ENCODE measurements at regions not wholly inside any gene's neighbourhood (a gene's known extent, or its start where the extent isn't known, plus 50 kb on each side); places are given as distances from the start of the nearest gene placed in this dataset.

DNA sequence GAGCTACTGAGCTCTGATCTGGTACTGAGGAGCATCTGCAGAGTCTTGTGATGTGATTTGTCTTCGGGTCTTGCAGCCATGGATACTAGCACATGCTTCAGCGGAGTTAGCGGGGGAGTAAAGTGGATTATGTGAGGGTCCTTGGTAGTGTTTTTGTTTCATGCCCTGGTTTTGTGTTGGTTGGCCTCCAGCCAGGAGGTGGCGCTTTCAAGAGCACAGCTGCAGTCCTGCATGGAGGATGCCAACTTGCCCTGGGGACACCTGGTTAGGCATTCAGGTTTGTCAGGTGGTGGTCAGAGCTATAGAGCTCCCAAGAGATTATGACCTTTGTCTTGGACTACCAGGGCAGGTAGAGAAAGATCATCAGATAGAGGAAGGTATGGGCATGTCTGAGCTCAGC is 185.8 kb upstream of the CDH6 start:
- Histone ChIP-seq H2AFZ (ENCODE audit: low read depth) (no peak overlapping the region), H4K20me1 (ENCODE audit: insufficient read depth) (no peaks in the 10 kb centered on the region)
- TF ChIP-seq, protein P1, sequence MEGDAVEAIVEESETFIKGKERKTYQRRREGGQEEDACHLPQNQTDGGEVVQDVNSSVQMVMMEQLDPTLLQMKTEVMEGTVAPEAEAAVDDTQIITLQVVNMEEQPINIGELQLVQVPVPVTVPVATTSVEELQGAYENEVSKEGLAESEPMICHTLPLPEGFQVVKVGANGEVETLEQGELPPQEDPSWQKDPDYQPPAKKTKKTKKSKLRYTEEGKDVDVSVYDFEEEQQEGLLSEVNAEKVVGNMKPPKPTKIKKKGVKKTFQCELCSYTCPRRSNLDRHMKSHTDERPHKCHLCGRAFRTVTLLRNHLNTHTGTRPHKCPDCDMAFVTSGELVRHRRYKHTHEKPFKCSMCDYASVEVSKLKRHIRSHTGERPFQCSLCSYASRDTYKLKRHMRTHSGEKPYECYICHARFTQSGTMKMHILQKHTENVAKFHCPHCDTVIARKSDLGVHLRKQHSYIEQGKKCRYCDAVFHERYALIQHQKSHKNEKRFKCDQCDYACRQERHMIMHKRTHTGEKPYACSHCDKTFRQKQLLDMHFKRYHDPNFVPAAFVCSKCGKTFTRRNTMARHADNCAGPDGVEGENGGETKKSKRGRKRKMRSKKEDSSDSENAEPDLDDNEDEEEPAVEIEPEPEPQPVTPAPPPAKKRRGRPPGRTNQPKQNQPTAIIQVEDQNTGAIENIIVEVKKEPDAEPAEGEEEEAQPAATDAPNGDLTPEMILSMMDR (conservative IDR thresholded peaks at IDR 0.05; ENCODE audit: low read depth, low read length) = no peak

DNA sequence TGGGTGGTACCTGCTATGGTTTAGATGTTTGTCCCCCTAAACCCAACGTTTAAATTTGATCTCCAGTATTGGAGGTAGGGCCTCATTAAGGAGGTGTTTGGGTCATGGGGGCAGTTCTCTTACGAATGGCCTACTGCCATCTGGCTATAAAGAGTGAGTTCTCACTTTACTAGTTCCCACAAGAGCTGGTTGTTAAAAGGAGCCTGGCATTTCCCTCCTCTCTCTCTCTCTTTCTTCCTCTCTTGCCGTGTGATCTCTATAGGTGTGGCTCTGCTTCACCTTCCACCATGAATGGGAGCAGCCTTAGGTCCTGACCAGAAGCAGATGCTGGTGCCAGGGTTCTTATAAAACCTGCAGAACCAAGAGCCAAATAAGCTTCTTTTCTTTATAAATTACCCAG is 193.2 kb upstream of the CDH6 start:
- Histone ChIP-seq H3K79me2 (ENCODE audit: insufficient read depth, low read depth) (no peaks in the 10 kb centered on the region), H3K36me3 (ENCODE audit: insufficient read depth) (no peaks in the 10 kb centered on the region), H3K4me2 (no peak overlapping the region), H3K4me1 (ENCODE audit: low read depth, poor library complexity, severe bottlenecking) (no peaks in the 10 kb centered on the region), H3K27me3 (ENCODE audit: insufficient read depth, low read depth) (no peaks in the 10 kb centered on the region), H3K4me3 (IDR thresholded peaks at IDR 0.05; ENCODE audit: insufficient read depth, low read depth, low read length) (no peak overlapping the region), H4K20me1 (ENCODE audit: insufficient read depth) (no peaks in the 10 kb centered on the region), H2AFZ (ENCODE audit: low read depth) (no peak overlapping the region), H3K9ac (no peak overlapping the region), H3K27ac (no peak overlapping the region)
- TF ChIP-seq, protein P1 (conservative IDR thresholded peaks at IDR 0.05; ENCODE audit: low read depth, low read length) = no peak

More for the DNA sequence above, 185.8 kb upstream of the CDH6 start:
- H3K36me3 ChIP-seq (ENCODE audit: insufficient read depth) = no peaks in the 10 kb centered on the region
- H3K79me2 ChIP-seq (ENCODE audit: insufficient read depth, low read depth) = no peaks in the 10 kb centered on the region
- no peaks in the 10 kb centered on the region for H3K4me1 ChIP-seq (ENCODE audit: low read depth, poor library complexity, severe bottlenecking)
- no peaks in the 10 kb centered on the region for H3K27me3 ChIP-seq (ENCODE audit: insufficient read depth, low read depth)
- no peak overlapping the region for H3K9ac ChIP-seq
- no peak overlapping the region for H3K4me2 ChIP-seq
- H3K27ac ChIP-seq = no peak overlapping the region
- no peak overlapping the region for H3K4me3 ChIP-seq (IDR thresholded peaks at IDR 0.05; ENCODE audit: insufficient read depth, low read depth, low read length)

DNA sequence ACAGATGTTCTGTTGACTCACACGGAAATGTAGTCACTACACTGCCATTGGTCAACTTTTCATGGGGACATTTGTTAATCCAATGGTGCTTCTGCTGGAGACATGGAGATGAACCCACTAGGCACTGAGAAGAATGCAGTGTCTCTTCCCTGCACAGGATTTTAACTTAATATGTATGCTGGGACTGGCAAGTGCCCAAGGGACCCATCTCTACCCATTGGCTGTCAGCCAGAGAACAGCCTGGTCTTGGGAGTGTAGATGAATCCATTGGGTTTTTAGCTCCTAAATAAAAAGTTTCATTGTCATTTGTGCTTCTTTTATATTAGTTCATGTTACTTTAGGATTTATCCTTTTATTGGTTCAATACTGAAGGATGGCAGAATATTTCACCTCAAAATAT is 195.8 kb upstream of the CDH6 start:
- no peak overlapping the region for H2AFZ ChIP-seq (ENCODE audit: low read depth)
- H3K36me3 ChIP-seq (ENCODE audit: insufficient read depth) = no peaks in the 10 kb centered on the region
- no peak overlapping the region for H3K4me2 ChIP-seq
- H3K4me1 ChIP-seq (ENCODE audit: low read depth, poor library complexity, severe bottlenecking) = no peaks in the 10 kb centered on the region
- H4K20me1 ChIP-seq (ENCODE audit: insufficient read depth) = no peaks in the 10 kb centered on the region
- H3K79me2 ChIP-seq (ENCODE audit: insufficient read depth, low read depth) = no peaks in the 10 kb centered on the region
- TF ChIP-seq, protein P1 (conservative IDR thresholded peaks at IDR 0.05; ENCODE audit: low read depth, low read length) = no peak
- no peaks in the 10 kb centered on the region for H3K27me3 ChIP-seq (ENCODE audit: insufficient read depth, low read depth)
- no peak overlapping the region for H3K27ac ChIP-seq
- H3K9ac ChIP-seq = no peak overlapping the region
- H3K4me3 ChIP-seq (IDR thresholded peaks at IDR 0.05; ENCODE audit: insufficient read depth, low read depth, low read length) = no peak overlapping the region

DNA sequence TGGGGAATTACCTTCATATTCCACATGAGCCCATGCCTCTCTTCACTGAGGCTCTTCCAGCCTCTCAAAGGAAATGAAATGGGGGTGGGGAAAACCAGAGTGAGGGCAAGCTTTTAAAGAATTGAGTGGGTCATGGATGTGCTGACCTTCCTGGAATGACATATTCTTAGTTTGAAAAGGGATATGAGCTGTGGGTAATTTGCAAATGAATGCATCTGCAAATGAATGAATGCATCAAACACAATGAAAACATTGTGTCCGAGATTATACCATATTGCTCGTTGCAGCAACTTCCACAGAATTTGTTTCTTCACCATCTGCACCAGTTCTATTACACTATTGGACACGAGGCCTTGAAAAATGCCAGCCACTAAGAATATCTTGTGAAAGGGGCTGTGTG is 198.6 kb upstream of the CDH6 start:
- Histone ChIP-seq H3K4me1 (ENCODE audit: low read depth, poor library complexity, severe bottlenecking) (no peaks in the 10 kb centered on the region), H3K27ac (no peak overlapping the region), H2AFZ (ENCODE audit: low read depth) (no peak overlapping the region), H4K20me1 (ENCODE audit: insufficient read depth) (no peaks in the 10 kb centered on the region), H3K4me2 (no peak overlapping the region), H3K79me2 (ENCODE audit: insufficient read depth, low read depth) (no peaks in the 10 kb centered on the region), H3K4me3 (IDR thresholded peaks at IDR 0.05; ENCODE audit: insufficient read depth, low read depth, low read length) (no peak overlapping the region), H3K27me3 (ENCODE audit: insufficient read depth, low read depth) (no peaks in the 10 kb centered on the region), H3K36me3 (ENCODE audit: insufficient read depth) (no peaks in the 10 kb centered on the region), H3K9ac (no peak overlapping the region)
- TF ChIP-seq, protein P1 (conservative IDR thresholded peaks at IDR 0.05; ENCODE audit: low read depth, low read length) = no peak
